Fibroblast of lung (primary cell): ENCODE measurements at regions not wholly inside any gene's neighbourhood (a gene's known extent, or its start where the extent isn't known, plus 50 kb on each side); places are given as distances from the start of the nearest gene placed in this dataset.
"Not testable (repeated sequence)": the region's sequence is repeated elsewhere in the genome, so short reads cannot be mapped to it uniquely, and the experiment has no call there.

Experiments used
- DNase-seq, 2 donors: peaks; one replicate each; pipeline versions ENCODE4 v3.0.0 to v3.0.0-alpha.2; 2010; ENCODE audit warnings: low read depth in 2 of 2
- H2AFZ ChIP-seq: 2 replicates; pipeline ENCODE4 v1.5.1; 2012; ENCODE audit warnings: low read length, control low read depth, inconsistent platforms
- H3K27ac ChIP-seq: 2 replicates; pipeline ENCODE4 v1.5.1; 2011; ENCODE audit warnings: low read length, control low read depth; ENCODE audit not compliant: insufficient read depth
- H3K27me3 ChIP-seq: 2 replicates; pipeline ENCODE4 v1.5.1; 2011; ENCODE audit warnings: mild to moderate bottlenecking, low read length; ENCODE audit not compliant: control insufficient read depth, insufficient read depth
- H3K36me3 ChIP-seq: 2 replicates; pipeline ENCODE4 v1.5.1; 2011; ENCODE audit warnings: low read length; ENCODE audit not compliant: control insufficient read depth, insufficient read depth
- H3K4me1 ChIP-seq: 2 replicates; pipeline ENCODE4 v1.5.1; 2011; ENCODE audit warnings: low read length; ENCODE audit not compliant: control insufficient read depth, insufficient read depth; ENCODE audit errors: extremely low read depth
- H3K4me2 ChIP-seq: 2 replicates; pipeline ENCODE4 v1.5.1; 2011; ENCODE audit warnings: low read length, control low read depth; ENCODE audit not compliant: insufficient read depth; ENCODE audit errors: extremely low read depth
- H3K4me3 ChIP-seq, 4 experiments: fragments of 200-600 bp in 1 of 4; sonication (generic) in 1 of 4; replicated peaks in 1 of 4; 2 replicates each; pipeline ENCODE4 v1.5.1; 2011 to 2016; ENCODE audit warnings: low read length in 4 of 4, low read depth in 3 of 4, mild to moderate bottlenecking in 3 of 4, control low read depth in 2 of 4, inconsistent platforms in 1 of 4, mixed read lengths in 1 of 4; ENCODE audit not compliant: insufficient read depth in 1 of 4; ENCODE audit errors: control extremely low read depth in 1 of 4
- H3K79me2 ChIP-seq: 2 replicates; pipeline ENCODE4 v1.5.1; 2012; ENCODE audit warnings: mild to moderate bottlenecking, low read length, inconsistent platforms; ENCODE audit not compliant: control insufficient read depth, insufficient read depth
- H3K9ac ChIP-seq: 2 replicates; pipeline ENCODE4 v1.5.1; 2011; ENCODE audit warnings: mild to moderate bottlenecking, low read length, control low read depth; ENCODE audit not compliant: insufficient read depth
- H3K9me3 ChIP-seq: 2 replicates; pipeline ENCODE4 v1.5.1; 2012; ENCODE audit warnings: low read depth, low read length; ENCODE audit not compliant: control insufficient read depth, insufficient read depth
- H4K20me1 ChIP-seq: 2 replicates; pipeline ENCODE4 v1.5.1; 2011; ENCODE audit warnings: low read length; ENCODE audit not compliant: control insufficient read depth, insufficient read depth; ENCODE audit errors: extremely low read depth
- EZH2 ChIP-seq: IDR thresholded peaks from 2 replicates; pipeline ENCODE4 v1.5.1; 2012; ENCODE audit warnings: low read length, control low read depth, mild to moderate bottlenecking; ENCODE audit errors: missing control alignments
- TF ChIP-seq, protein P1 (sequence below), 2 donors: IDR thresholded peaks in 1 of 2; conservative IDR thresholded peaks in 1 of 2; 1 replicate in 1 of 2; 2 replicates in 1 of 2; pipeline ENCODE4 v1.5.1; 2011 to 2012; ENCODE audit warnings: low read length in 2 of 2, control low read depth in 1 of 2, inconsistent platforms in 1 of 2, low read depth in 1 of 2, mild to moderate bottlenecking in 1 of 2

DNA sequence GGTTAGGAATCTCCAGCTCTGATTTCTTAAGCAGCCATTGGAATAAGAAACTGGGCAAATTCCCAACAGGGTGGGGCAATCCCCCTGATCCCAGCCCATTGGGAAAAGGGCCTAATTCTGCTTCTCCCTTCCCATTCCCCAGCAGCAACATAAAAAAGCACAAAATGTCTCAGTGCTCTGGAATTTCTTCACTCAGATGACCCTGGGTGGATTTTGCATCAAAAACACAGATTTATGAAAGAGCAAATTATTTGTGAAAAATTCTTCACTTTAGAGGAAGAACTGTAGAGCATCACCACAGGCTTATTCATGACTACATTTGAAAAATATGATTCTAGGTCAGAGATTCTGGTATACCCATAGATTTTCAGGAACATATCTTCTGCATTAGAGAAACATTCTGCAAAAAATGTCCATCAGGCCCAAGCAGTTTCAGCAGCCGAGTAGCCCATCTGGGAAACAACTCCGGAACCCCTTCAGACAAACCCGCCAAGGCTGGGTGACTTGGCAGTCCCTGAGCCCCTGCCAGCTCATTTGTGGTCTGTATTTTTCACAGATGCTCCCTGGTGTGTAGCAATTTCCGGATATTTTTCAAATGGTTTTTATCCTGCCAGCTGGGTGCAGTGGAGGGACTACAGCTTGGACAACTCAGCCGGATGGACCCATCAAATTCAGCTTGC lies 102.1 kb upstream of the RANBP3L start:
- peak; percentile 90 to 92 for DNase-seq
- Histone ChIP-seq H3K27me3 (no peaks in the 10 kb centered on the region), H3K4me1 (peaks cover 13% of the 10 kb centered on the region), H3K4me2 (peak overlapping the region; percentile 52), H3K9me3 (no peaks in the 10 kb centered on the region), H3K27ac (peak overlapping the region; percentile 31), H3K9ac (no peak overlapping the region), H4K20me1 (no peaks in the 10 kb centered on the region), H2AFZ (no peak overlapping the region), H3K4me3 (no peak overlapping the region), H3K79me2 (no peaks in the 10 kb centered on the region), H3K36me3 (no peaks in the 10 kb centered on the region)
- TF ChIP-seq, protein P1, sequence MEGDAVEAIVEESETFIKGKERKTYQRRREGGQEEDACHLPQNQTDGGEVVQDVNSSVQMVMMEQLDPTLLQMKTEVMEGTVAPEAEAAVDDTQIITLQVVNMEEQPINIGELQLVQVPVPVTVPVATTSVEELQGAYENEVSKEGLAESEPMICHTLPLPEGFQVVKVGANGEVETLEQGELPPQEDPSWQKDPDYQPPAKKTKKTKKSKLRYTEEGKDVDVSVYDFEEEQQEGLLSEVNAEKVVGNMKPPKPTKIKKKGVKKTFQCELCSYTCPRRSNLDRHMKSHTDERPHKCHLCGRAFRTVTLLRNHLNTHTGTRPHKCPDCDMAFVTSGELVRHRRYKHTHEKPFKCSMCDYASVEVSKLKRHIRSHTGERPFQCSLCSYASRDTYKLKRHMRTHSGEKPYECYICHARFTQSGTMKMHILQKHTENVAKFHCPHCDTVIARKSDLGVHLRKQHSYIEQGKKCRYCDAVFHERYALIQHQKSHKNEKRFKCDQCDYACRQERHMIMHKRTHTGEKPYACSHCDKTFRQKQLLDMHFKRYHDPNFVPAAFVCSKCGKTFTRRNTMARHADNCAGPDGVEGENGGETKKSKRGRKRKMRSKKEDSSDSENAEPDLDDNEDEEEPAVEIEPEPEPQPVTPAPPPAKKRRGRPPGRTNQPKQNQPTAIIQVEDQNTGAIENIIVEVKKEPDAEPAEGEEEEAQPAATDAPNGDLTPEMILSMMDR (conservative IDR thresholded peaks at IDR 0.05 in 1 of 2, IDR thresholded peaks at IDR 0.05 in 1 of 2; ENCODE audit: low read depth in 1 of 2, low read length in 2 of 2), result no peak
- no peak for TF ChIP-seq EZH2

DNA sequence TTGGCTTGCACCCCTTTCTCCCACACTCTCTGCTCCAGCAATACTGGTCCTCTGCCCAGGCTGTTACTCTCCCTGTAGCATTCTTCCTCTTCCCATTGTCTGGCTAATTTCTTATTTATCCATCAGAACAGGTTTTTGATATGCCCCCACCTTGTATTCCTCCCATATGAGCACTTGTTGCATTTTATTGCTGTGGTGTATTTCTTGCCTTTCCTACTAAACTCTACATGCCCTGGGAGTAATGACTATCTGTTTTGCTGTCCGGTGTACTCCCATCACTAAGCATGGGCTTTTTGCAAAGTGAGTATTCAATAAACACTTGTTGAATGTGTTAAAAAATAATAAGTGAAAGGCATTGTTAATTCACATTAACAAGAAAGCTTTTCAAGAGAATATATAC lies 104.3 kb upstream of the RANBP3L start:
- no peaks in the 10 kb centered on the region for H4K20me1 ChIP-seq
- no peak overlapping the region for H3K4me2 ChIP-seq
- H3K27ac ChIP-seq, result no peak overlapping the region
- H3K36me3 ChIP-seq, result no peaks in the 10 kb centered on the region
- no peaks in the 10 kb centered on the region for H3K79me2 ChIP-seq
- H3K4me1 ChIP-seq, result peaks cover 13% of the 10 kb centered on the region
- H3K9me3 ChIP-seq, result no peaks in the 10 kb centered on the region
- H3K27me3 ChIP-seq, result no peaks in the 10 kb centered on the region
- TF ChIP-seq, protein P1 (conservative IDR thresholded peaks at IDR 0.05 in 1 of 2, IDR thresholded peaks at IDR 0.05 in 1 of 2; ENCODE audit: low read depth in 1 of 2, low read length in 2 of 2), result no peak
- TF ChIP-seq EZH2, result no peak
- DNase-seq, result no peak
- H2AFZ ChIP-seq, result no peak overlapping the region
- no peak overlapping the region for H3K9ac ChIP-seq
- no peak overlapping the region for H3K4me3 ChIP-seq

DNA sequence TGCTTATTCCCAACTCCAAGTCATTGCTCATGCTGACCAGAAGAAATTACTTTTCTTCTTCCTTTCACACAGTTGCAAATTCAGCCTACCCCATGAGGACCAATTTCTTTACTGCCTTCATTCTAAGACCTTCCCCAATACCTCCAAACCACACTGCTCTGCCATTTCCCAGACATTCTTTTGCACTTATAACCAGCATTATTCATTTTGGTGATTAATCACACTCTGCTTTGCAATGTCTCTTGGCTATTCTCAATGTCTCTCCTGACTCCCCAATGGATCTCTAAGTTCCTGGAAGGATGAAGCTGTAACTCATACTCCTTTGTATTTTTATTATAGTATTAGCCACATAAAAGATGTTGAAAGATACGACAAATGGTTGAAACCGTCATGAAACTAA lies 105.7 kb upstream of the RANBP3L start:
- Histone ChIP-seq H3K79me2 (no peaks in the 10 kb centered on the region), H4K20me1 (no peaks in the 10 kb centered on the region), H3K4me1 (peaks cover 13% of the 10 kb centered on the region), H3K4me2 (no peak overlapping the region), H3K27ac (no peak overlapping the region), H3K9ac (no peak overlapping the region), H2AFZ (no peak overlapping the region), H3K27me3 (no peaks in the 10 kb centered on the region), H3K9me3 (no peaks in the 10 kb centered on the region), H3K36me3 (no peaks in the 10 kb centered on the region), H3K4me3 (no peak overlapping the region)
- no peak for TF ChIP-seq EZH2
- TF ChIP-seq, protein P1 (conservative IDR thresholded peaks at IDR 0.05 in 1 of 2, IDR thresholded peaks at IDR 0.05 in 1 of 2; ENCODE audit: low read depth in 1 of 2, low read length in 2 of 2), result no peak
- peak in 1 of 2 donors; percentile 90 for DNase-seq

DNA sequence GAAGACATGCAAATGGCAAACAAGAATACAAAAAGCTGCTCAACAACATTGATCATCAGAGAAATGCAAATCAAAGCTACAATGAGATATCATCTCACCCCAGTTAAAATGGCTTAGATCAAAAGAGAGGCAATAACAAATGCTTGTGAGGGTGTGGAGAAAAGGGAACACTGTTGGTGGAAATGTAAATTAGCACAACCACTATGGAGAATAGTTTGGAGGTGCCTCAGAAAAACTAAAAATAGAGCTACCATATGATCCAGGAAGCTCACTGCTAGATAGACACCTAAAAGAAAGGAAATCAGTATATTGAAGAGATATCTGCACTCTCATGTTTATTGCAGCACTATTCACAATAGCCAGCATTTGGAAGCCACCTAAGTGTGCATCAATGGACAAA lies 108.0 kb upstream of the RANBP3L start:
- not testable (repeated sequence) for H3K4me1 ChIP-seq, DNase-seq, H4K20me1 ChIP-seq, H3K36me3 ChIP-seq, H3K4me3 ChIP-seq, H3K27ac ChIP-seq, H2AFZ ChIP-seq, H3K9ac ChIP-seq, H3K9me3 ChIP-seq, H3K79me2 ChIP-seq, H3K4me2 ChIP-seq, H3K27me3 ChIP-seq

DNA sequence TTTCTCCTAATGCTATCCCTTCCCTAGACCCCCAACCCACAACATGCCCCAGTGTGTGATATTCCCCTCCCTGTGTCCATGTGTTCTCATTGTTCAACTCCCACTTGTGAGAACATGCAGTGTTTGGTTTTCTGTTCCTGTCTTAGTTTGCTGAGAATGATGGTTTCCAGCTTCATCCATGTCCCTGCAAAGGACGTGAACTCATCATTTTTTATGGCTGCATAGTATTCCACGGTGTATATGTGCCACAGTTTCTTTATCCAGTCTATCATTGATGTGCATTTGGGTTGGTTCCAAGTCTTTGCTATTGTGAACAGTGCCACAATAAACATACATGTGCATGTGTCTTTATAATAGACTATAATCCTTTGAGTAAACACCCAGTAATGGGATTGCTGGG lies 109.0 kb upstream of the RANBP3L start:
- not testable (repeated sequence) for H3K4me1 ChIP-seq, DNase-seq, H3K4me3 ChIP-seq, H4K20me1 ChIP-seq, H3K4me2 ChIP-seq, H3K9me3 ChIP-seq, H3K79me2 ChIP-seq, H2AFZ ChIP-seq, H3K27ac ChIP-seq, H3K9ac ChIP-seq, H3K27me3 ChIP-seq, H3K36me3 ChIP-seq
